ENCODE measurements at regions not wholly inside any gene's neighbourhood (a gene's known extent, or its start where the extent isn't known, plus 50 kb on each side); places are given as distances from the start of the nearest gene placed in this dataset.

GRCh38 chr13:31686670-31687425 lies 52.5 kb upstream of the RXFP2 start:
- DNase-seq (ENCODE audit: low spot score), result no peak

All from RKO (cell line).